RWPE2 (cell line): ENCODE measurements at regions not wholly inside any gene's neighbourhood (a gene's known extent, or its start where the extent isn't known, plus 50 kb on each side); places are given as distances from the start of the nearest gene placed in this dataset.

Experiments
- ATAC-seq: fragments of 200-7000 bp; cut with Tn5 transposase; 3 replicates; pipeline ENCODE4 v1.9.1; 2021; ENCODE audit warnings: low read depth
- DNase-seq: peaks from one replicate; pipeline ENCODE4 v3.0.0-alpha.2; 2020; ENCODE audit warnings: low spot score
- H3K27ac ChIP-seq: fragments of 450-650 bp; 2 replicates; pipeline ENCODE4 v1.5.1; 2017; ENCODE audit warnings: mild to moderate bottlenecking; ENCODE audit not compliant: poor library complexity, severe bottlenecking
- H3K27me3 ChIP-seq: fragments of 250-450 bp; sonication (Bioruptor Pico); 2 replicates; pipeline ENCODE4 v1.5.1; 2021; ENCODE audit warnings: mild to moderate bottlenecking, moderate library complexity; ENCODE audit not compliant: insufficient read depth, poor library complexity, severe bottlenecking
- H3K36me3 ChIP-seq: fragments of 250-450 bp; sonication (Bioruptor Pico); 2 replicates; pipeline ENCODE4 v1.5.1; 2020; ENCODE audit warnings: low read depth, mild to moderate bottlenecking, moderate library complexity
- H3K4me1 ChIP-seq: fragments of 250-450 bp; sonication (Bioruptor Pico); 2 replicates; pipeline ENCODE4 v1.5.1; 2021; ENCODE audit warnings: mild to moderate bottlenecking, moderate library complexity; ENCODE audit not compliant: insufficient read depth, poor library complexity, severe bottlenecking
- H3K4me3 ChIP-seq: fragments of 250-450 bp; sonication (Bioruptor Pico); 2 replicates; pipeline ENCODE4 v1.5.1; 2021; ENCODE audit warnings: mild to moderate bottlenecking, moderate library complexity; ENCODE audit not compliant: severe bottlenecking
- H3K9me3 ChIP-seq: fragments of 250-450 bp; sonication (Bioruptor Pico); 2 replicates; pipeline ENCODE4 v1.5.1; 2021; ENCODE audit warnings: mild to moderate bottlenecking, moderate library complexity; ENCODE audit not compliant: severe bottlenecking
- CTCF ChIP-seq: fragments of 450-650 bp; IDR thresholded peaks from one replicate; pipeline ENCODE4 v1.5.1; 2017; ENCODE audit warnings: mild to moderate bottlenecking, moderate library complexity; ENCODE audit not compliant: poor library complexity, severe bottlenecking

GRCh38 chr3:41029356-41029755 lies 169.9 kb upstream of the CTNNB1 start:
- DNase-seq: no peak
- no peak for TF ChIP-seq CTCF
- no peak for ATAC-seq

GRCh38 chr3:41030220-41030619 lies 169.1 kb upstream of the CTNNB1 start:
- Histone ChIP-seq H3K36me3 (no peaks in the 10 kb centered on the region), H3K27me3 (no peaks in the 10 kb centered on the region), H3K4me1 (no peaks in the 10 kb centered on the region), H3K9me3 (no peaks in the 10 kb centered on the region), H3K4me3 (no peak overlapping the region), H3K27ac (no peak overlapping the region)
- no peak for DNase-seq
- ATAC-seq: no peak
- TF ChIP-seq CTCF: no peak

More at GRCh38 chr3:41029356-41029755, 169.9 kb upstream of the CTNNB1 start:
- no peak overlapping the region for H3K4me3 ChIP-seq
- H3K27me3 ChIP-seq: no peaks in the 10 kb centered on the region
- H3K9me3 ChIP-seq: no peaks in the 10 kb centered on the region
- H3K27ac ChIP-seq: no peak overlapping the region
- H3K4me1 ChIP-seq: no peaks in the 10 kb centered on the region
- H3K36me3 ChIP-seq: no peaks in the 10 kb centered on the region

GRCh38 chr3:41031401-41031800 lies 167.9 kb upstream of the CTNNB1 start:
- no peaks in the 10 kb centered on the region for H3K36me3 ChIP-seq
- no peaks in the 10 kb centered on the region for H3K9me3 ChIP-seq
- H3K4me1 ChIP-seq: no peaks in the 10 kb centered on the region
- H3K4me3 ChIP-seq: no peak overlapping the region
- H3K27ac ChIP-seq: no peak overlapping the region
- H3K27me3 ChIP-seq: no peaks in the 10 kb centered on the region
- no peak for TF ChIP-seq CTCF
- ATAC-seq (no peak), DNase-seq (no peak)

GRCh38 chr3:41033956-41034519 lies 165.3 kb upstream of the CTNNB1 start:
- Histone ChIP-seq H3K4me3 (no peak overlapping the region), H3K4me1 (no peaks in the 10 kb centered on the region), H3K27me3 (no peaks in the 10 kb centered on the region), H3K36me3 (no peaks in the 10 kb centered on the region), H3K9me3 (no peaks in the 10 kb centered on the region), H3K27ac (no peak overlapping the region)
- ATAC-seq: no peak
- DNase-seq: no peak
- TF ChIP-seq CTCF: no peak

- H3K4me3 ChIP-seq: no peak overlapping the region
- H3K4me1 ChIP-seq: no peaks in the 10 kb centered on the region
- DNase-seq: no peak
- TF ChIP-seq CTCF: no peak
- H3K36me3 ChIP-seq: no peaks in the 10 kb centered on the region
- H3K27ac ChIP-seq: no peak overlapping the region
- no peak for ATAC-seq
- no peaks in the 10 kb centered on the region for H3K27me3 ChIP-seq
- H3K9me3 ChIP-seq: no peaks in the 10 kb centered on the region
Observed at GRCh38 chr3:41035456-41036022, 163.8 kb upstream of the CTNNB1 start.
